ENCODE measurements at regions not wholly inside any gene's neighbourhood (a gene's known extent, or its start where the extent isn't known, plus 50 kb on each side); places are given as distances from the start of the nearest gene placed in this dataset.

DNA sequence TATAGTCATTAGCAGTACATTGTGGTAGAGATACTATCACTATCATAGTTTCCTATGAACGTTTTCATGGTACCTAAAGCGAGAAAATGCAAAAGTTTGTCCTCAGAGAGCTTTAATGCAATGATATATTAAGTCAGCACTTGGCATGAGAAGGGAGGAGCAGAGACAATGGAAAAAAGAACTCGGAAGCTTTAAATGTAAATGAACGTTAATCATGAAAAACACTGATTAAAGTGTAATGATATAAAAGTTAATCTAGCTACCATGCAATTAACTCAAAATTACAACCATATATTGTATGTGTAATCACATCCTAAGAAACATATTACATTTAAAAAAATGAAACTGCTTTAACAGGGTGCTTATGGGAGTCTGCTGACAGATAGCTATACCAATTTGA is 282.7 kb downstream of the HDGFL1 start:
- Mint-ChIP-seq H3K36me3 (ENCODE audit: insufficient read depth) (peaks cover 3% of the 10 kb centered on the region), H3K9me3 (ENCODE audit: low read depth) (peaks cover 3% of the 10 kb centered on the region), H3K27ac (no peak overlapping the region), H3K4me3 (ENCODE audit: low read depth) (no peak overlapping the region), H3K27me3 (no peaks in the 10 kb centered on the region), H3K4me1 (ENCODE audit: low read depth) (no peaks in the 10 kb centered on the region)
- TF ChIP-seq, protein P1, sequence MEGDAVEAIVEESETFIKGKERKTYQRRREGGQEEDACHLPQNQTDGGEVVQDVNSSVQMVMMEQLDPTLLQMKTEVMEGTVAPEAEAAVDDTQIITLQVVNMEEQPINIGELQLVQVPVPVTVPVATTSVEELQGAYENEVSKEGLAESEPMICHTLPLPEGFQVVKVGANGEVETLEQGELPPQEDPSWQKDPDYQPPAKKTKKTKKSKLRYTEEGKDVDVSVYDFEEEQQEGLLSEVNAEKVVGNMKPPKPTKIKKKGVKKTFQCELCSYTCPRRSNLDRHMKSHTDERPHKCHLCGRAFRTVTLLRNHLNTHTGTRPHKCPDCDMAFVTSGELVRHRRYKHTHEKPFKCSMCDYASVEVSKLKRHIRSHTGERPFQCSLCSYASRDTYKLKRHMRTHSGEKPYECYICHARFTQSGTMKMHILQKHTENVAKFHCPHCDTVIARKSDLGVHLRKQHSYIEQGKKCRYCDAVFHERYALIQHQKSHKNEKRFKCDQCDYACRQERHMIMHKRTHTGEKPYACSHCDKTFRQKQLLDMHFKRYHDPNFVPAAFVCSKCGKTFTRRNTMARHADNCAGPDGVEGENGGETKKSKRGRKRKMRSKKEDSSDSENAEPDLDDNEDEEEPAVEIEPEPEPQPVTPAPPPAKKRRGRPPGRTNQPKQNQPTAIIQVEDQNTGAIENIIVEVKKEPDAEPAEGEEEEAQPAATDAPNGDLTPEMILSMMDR (IDR thresholded peaks at IDR 0.05; ENCODE audit: unreplicated experiment), result no peak
- no peak for DNase-seq (ENCODE audit: low spot score, unreplicated experiment)

DNA sequence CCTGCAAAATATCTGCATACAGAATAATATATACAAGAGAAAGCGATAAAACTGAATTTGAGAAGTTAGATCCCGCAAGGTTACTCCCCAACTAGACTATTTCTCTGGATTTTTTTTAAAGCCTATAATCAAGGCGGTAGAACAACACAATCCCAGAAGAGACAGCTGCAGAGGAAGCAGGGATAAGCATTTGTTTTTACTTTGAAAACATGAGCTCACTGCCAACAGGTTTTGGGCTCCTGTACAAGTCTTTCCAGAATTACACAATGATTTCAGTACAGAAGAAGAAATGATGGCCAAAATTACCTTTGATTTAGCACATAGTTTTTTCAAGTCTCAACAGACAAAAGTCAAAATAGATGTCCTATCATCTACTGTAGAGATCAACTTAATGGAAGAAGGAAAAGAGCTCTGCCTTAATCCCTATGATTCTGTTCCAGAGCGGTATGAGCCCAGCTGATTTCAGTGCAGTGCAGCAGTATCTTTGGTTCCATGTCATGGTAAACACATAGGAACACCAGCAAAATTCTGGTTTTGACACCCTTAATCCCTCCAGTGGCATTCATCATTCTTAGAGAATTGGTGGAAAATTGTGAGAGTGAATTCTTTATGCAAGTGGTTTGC is 304.3 kb downstream of the HDGFL1 start:
- peaks cover 1% of the 10 kb centered on the region for H3K36me3 Mint-ChIP-seq (ENCODE audit: insufficient read depth)
- TF ChIP-seq, protein P1 (IDR thresholded peaks at IDR 0.05; ENCODE audit: unreplicated experiment), result no peak
- no peak overlapping the region for H3K27ac Mint-ChIP-seq
- no peaks in the 10 kb centered on the region for H3K27me3 Mint-ChIP-seq
- peaks cover 16% of the 10 kb centered on the region for H3K9me3 Mint-ChIP-seq (ENCODE audit: low read depth)
- no peaks in the 10 kb centered on the region for H3K4me1 Mint-ChIP-seq (ENCODE audit: low read depth)
- no peak for DNase-seq (ENCODE audit: low spot score, unreplicated experiment)
- no peak overlapping the region for H3K4me3 Mint-ChIP-seq (ENCODE audit: low read depth)

DNA sequence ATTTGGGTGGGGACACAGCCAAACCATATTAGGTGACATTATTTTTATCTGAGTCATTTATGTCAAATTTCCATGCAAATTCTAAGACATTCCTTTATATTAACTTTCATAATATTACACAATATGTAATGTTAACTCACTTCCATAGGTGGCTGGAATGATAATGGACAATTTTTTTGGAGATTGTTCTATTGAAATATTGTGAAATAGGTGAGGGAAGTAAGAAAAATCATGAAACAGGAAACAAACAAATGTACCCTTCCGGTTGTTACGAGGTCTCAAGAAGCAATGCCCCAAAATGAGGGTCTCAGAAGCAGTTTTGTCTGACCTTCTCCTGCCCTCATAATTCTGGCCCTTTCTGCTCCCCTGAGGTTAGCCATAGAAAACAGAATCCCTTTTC is 306.5 kb downstream of the HDGFL1 start:
- DNase-seq (ENCODE audit: low spot score, unreplicated experiment), result no peak
- H3K27me3 Mint-ChIP-seq, result no peaks in the 10 kb centered on the region
- no peak overlapping the region for H3K4me3 Mint-ChIP-seq (ENCODE audit: low read depth)
- H3K4me1 Mint-ChIP-seq (ENCODE audit: low read depth), result peaks cover 3% of the 10 kb centered on the region
- H3K9me3 Mint-ChIP-seq (ENCODE audit: low read depth), result peaks cover 11% of the 10 kb centered on the region
- peaks cover 1% of the 10 kb centered on the region for H3K36me3 Mint-ChIP-seq (ENCODE audit: insufficient read depth)
- no peak overlapping the region for H3K27ac Mint-ChIP-seq
- TF ChIP-seq, protein P1 (IDR thresholded peaks at IDR 0.05; ENCODE audit: unreplicated experiment), result no peak

DNA sequence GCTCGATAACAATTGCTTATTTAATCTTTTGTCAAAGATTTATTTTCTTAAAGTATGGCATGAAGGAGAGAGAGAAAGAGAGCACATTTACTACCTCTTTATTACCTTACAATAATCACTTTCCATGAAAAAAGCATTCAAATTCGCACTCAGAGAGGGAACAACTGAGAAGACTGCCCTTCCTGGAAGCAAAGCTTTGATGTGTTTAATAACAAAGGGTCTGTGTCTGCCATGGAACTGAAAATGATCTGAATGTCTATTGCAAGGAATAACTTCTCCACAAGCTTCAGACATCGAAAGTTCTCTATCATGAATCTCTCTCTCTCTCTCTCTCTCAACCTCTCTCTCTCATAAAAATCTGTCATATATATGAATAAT is 308.9 kb downstream of the HDGFL1 start:
- Mint-ChIP-seq H3K27me3 (no peaks in the 10 kb centered on the region), H3K9me3 (ENCODE audit: low read depth) (peaks cover 8% of the 10 kb centered on the region), H3K4me3 (ENCODE audit: low read depth) (no peak overlapping the region), H3K4me1 (ENCODE audit: low read depth) (peaks cover 13% of the 10 kb centered on the region), H3K36me3 (ENCODE audit: insufficient read depth) (peaks cover 1% of the 10 kb centered on the region), H3K27ac (no peak overlapping the region)
- TF ChIP-seq, protein P1 (IDR thresholded peaks at IDR 0.05; ENCODE audit: unreplicated experiment), result no peak
- no peak for DNase-seq (ENCODE audit: low spot score, unreplicated experiment)

DNA sequence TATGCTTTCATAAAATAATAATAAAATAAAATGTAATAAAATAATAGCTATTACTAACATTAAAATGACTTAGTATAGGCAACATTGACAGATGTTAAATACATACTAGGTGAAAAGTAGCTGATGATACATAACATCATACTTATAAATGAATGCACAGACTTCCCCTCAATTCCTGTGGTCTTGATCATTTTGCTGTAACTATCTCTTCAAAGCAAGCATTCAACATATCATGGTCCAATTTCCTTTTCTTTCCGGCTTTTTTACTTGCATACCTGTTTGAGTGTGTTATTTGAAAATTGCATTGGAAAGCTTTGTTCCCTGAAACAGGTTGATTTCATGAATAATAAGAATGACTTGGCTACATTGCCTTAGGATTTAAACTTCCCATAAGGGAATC is 309.3 kb downstream of the HDGFL1 start:
- no peak overlapping the region for H3K27ac Mint-ChIP-seq
- H3K4me3 Mint-ChIP-seq (ENCODE audit: low read depth), result no peak overlapping the region
- DNase-seq (ENCODE audit: low spot score, unreplicated experiment), result no peak
- TF ChIP-seq, protein P1 (IDR thresholded peaks at IDR 0.05; ENCODE audit: unreplicated experiment), result no peak
- H3K9me3 Mint-ChIP-seq (ENCODE audit: low read depth), result peaks cover 8% of the 10 kb centered on the region
- H3K27me3 Mint-ChIP-seq, result no peaks in the 10 kb centered on the region
- H3K36me3 Mint-ChIP-seq (ENCODE audit: insufficient read depth), result peaks cover 1% of the 10 kb centered on the region
- peaks cover 15% of the 10 kb centered on the region for H3K4me1 Mint-ChIP-seq (ENCODE audit: low read depth)

Measured in progenitor cell of endocrine pancreas (in vitro differentiated cells).